Activated T-helper 9 cell treated with anti-CD3 and anti-CD28 coated beads, Interleukin-2, amount 50 U/mL, for 16 hours (primary cell): ENCODE measurements at regions not wholly inside any gene's neighbourhood (a gene's known extent, or its start where the extent isn't known, plus 50 kb on each side); places are given as distances from the start of the nearest gene placed in this dataset.
"Not testable (repeated sequence)": the region's sequence is repeated elsewhere in the genome, so short reads cannot be mapped to it uniquely, and the experiment has no call there.

Experiments used
- DNase-seq: peaks from one replicate; pipeline ENCODE4 v3.0.0-alpha.2; 2020; ENCODE audit warnings: low read depth

GRCh38 chr2:87263868-87264518 is 242.3 kb upstream of the PLGLB1 start:
- DNase-seq, result not testable (repeated sequence)

DNA sequence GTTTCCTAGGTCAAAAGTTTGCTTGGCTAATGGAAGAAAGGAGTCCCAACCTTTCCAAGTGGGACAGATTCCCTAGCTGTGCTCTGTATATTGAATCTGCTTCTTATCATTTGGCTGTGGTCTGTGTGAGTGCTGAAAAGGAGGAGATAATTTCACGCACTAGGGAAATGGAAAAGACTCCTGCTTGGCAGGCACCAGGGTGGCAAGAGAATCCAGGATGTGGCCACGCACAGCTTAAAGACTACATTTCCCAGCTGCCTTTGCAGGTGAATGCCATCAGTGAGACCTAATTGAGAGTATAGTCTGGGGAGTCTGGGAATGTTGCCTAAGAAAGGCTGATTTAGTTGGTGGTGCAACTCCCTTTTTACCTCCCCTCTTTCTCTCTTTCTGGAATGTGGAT is 253.5 kb upstream of the PLGLB1 start:
- DNase-seq, result not testable (repeated sequence)

GRCh38 chr2:87275974-87276629 is 254.5 kb upstream of the PLGLB1 start:
- DNase-seq, result not testable (repeated sequence)

DNA sequence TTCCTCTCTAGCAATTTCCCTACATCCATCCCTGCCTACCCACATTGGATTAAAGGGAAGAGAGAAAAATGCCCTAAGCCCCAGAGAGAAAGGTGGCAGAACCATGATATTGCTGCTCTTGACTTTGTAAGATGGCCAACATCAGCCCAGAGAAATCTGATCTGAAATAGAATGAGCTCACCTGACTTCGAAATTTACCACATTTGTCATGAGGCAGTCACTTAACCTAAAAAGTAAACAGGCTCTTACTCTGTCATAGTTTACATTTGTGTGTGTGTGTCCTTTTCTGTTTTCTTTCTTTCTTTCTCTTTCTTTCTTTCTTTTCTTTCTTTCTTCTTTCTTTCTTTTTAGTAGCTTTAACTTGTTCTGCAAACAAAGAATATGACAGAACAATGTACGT is 255.0 kb upstream of the PLGLB1 start:
- DNase-seq, result not testable (repeated sequence)

- DNase-seq, result not testable (repeated sequence)
Observed at GRCh38 chr2:87277734-87278133, 256.1 kb upstream of the PLGLB1 start.

GRCh38 chr2:87280596-87281355 is 259.1 kb upstream of the PLGLB1 start:
- not testable (repeated sequence) for DNase-seq

GRCh38 chr2:87283735-87284470 is 262.3 kb upstream of the PLGLB1 start:
- not testable (repeated sequence) for DNase-seq

DNA sequence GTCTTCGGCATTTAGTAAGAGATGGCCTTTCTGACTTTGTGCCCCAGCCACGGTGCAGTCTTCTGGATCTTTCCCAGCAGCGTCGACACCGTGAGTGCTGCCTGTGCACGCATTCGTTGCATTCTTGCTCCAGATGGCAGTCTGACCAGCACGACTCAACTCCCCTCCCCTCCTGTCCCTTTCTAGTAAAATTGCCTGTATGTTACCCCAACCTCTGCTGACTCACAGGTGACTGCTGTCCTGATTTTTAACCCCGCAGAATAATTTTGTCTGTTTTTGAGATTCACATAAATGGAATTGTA is 262.8 kb upstream of the PLGLB1 start:
- not testable (repeated sequence) for DNase-seq

DNA sequence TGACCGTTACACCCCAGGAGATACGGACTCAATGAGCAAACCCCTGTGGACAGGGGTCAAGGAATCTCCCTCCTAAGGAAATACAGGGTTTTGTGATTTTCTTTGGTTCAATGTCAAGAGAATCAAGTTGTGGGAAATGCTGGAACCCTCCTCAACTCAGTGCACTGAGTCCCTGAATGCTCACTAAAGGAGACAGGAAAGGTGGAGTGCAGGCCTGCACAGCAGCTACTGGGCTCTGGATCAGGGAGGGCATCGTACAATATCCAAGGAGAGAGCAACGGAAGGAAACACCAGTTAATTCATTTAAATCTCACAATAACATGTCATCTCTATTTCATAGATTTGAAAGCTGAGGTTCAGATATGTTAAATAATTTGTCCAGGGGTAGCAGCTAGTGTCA is 263.5 kb upstream of the PLGLB1 start:
- not testable (repeated sequence) for DNase-seq

DNA sequence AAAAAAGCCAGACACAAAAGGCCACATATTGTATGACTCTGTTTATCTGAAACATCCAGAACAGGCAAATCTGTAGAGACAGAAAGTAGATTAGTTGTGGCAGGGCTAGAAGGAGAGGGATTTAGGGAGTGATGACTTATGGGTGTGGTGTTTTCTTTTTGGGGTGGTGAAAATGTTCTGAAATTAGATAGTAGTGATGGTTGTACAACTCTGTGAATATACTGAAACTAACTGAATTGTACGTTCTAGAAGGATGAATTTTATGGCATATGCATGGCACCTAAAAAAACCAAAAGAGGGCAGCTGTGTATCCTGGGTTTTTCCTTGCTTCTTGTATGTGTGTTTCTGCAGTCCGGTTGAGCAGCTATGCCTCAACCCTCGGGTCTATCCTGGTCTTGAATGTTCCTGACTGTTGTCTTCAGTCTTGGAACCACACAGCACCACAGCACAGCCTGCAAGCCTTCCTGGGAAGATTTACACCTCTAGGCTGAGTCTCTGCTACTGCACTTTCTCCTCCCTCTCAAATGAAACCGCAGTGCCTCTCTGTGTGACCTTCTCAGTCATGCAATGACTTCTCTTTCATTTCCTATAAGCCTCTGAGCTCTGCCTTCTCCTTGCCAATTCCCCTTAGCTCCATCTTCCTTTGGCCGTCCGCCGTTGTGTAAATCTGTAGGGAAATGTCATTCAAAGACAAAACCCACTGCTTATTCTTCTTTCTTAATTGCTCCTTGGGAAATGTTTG is 269.1 kb upstream of the PLGLB1 start:
- DNase-seq, result not testable (repeated sequence)

DNA sequence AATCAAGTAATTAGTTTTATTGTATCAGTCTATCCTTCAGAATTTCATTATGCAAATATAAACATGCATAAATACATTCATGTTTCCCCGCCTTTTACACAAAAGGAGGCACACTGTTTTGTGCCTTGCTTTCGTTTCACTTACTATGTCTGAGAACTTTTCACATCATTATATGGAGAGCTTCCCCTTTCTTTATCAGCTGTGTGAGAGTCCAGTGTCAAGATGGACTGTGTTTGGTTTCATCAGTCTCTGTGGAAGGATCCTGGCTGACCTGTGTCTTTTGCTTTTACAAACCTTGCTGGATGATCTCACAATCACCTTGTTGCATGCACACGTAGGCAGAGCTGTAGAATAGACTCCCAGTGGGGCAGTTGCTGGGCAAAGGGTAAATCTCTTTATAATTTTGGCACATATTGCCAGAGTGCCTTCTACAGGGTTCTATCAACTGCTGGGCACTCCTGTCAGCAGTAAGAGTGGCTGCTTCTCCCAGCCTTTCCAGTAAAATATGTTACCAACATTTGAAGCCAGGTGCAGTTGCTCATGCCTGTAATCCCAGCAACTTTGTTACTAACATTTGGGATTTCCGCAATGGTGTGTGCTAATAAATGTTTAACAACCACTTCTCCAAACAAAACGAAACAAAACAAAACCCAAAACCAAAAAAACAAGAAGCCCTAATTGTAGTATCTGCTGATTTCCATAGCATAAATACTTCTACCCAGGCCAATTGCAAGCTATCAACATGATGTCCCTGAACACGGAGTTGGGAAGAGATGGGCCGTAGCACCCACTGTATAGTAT is 270.0 kb upstream of the PLGLB1 start:
- not testable (repeated sequence) for DNase-seq

- not testable (repeated sequence) for DNase-seq
Observed at GRCh38 chr2:87293931-87294594, 272.4 kb upstream of the PLGLB1 start.

- DNase-seq, result not testable (repeated sequence)
Observed at GRCh38 chr2:87295135-87295534, 273.5 kb upstream of the PLGLB1 start.

DNA sequence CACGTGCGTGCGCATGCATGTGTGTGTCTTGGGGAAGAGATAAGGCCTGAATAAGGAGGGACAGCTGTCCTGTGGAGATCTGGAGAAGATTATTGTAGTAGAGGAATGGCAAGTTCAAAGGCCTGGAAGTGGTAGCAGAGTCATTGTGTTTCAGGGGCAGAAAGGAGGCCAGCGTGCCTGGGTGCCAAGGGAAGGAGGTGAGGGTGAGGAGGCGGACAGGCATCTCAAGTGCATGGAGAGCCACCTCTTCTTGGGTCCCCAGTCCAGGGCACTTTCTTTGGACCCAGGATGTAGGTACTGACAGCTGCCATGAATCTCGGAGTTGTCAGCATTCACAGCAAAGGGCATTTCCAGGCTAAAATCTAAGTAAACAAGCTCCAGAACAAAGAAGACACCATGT is 279.7 kb upstream of the PLGLB1 start:
- DNase-seq, result not testable (repeated sequence)

DNA sequence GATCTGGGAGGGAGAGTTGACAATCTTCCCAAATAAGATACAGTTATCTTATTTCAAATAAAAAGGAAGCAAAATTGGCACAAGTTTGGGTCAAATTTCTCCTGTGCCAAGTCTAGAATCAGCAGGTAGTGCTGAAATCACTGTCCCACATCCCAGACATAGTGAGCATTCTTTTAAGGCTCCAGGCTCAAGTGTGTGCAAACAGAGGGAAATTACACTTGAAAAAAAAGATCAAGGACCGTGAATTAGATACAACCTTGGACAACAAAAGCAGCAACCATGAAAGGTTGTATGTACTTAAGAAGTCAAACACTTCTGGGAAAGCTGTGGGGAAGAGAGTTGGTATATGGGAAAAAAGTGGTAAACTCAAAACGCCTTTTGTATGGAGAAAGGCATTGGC is 280.2 kb upstream of the PLGLB1 start:
- not testable (repeated sequence) for DNase-seq

GRCh38 chr2:87308621-87309020 is 287.0 kb upstream of the PLGLB1 start:
- not testable (repeated sequence) for DNase-seq

DNA sequence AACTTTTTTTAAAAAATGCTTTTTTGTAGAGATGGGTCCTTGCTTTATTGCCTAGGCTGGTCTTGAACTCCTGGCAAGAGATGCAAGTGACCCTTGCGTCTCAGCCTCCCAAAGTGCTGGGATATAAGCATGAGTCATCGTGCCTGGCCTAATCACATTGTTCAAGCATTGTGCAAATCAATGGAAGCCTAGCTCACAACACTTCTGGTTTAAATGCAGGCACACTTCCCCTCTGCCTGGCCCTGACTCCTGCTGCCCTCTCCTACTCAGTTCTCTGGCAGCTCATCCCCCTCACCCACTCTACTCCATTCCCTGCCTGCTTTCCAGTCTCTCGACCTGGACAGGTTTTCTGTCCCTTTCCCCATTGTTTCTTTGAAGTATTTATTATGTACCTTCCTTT is 288.1 kb upstream of the PLGLB1 start:
- not testable (repeated sequence) for DNase-seq

DNA sequence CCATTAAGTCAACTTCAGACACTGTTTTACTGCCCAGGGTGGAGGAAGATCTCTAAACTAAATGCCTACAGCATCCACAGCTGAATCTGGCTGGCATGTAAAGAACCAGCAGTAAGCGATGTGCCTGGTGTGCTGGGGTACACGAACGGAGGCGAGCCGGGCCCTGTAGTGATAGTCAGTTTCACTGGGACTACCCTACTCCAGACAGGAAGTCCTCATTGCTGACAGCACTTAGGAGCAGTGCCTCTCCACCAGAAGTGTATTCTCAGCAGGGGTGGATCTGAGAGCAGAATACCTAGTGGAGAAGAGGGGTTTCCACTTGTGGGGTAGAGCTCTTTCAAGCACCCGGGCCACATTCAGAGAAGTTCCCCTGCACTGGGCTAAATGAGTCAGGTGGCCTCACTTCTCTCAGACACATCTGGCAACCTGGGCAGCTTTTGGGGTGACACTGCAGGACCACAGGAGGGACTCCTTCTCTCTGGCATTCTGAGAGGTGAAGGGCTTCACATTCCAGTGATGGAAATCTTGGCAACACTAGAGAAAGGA is 290.3 kb upstream of the PLGLB1 start:
- not testable (repeated sequence) for DNase-seq

- not testable (repeated sequence) for DNase-seq
Observed at GRCh38 chr2:87314622-87315021, 293.0 kb upstream of the PLGLB1 start.
